GM19351 (cell line): ENCODE measurements at regions not wholly inside any gene's neighbourhood (a gene's known extent, or its start where the extent isn't known, plus 50 kb on each side); places are given as distances from the start of the nearest gene placed in this dataset.

Experiments
- ATAC-seq: cut with Tn5 transposase; IDR thresholded peaks from one replicate; pipeline ENCODE4 v1.9.1; 2021; ENCODE audit warnings: mild to moderate bottlenecking, moderate library complexity; ENCODE audit not compliant: unreplicated experiment

DNA sequence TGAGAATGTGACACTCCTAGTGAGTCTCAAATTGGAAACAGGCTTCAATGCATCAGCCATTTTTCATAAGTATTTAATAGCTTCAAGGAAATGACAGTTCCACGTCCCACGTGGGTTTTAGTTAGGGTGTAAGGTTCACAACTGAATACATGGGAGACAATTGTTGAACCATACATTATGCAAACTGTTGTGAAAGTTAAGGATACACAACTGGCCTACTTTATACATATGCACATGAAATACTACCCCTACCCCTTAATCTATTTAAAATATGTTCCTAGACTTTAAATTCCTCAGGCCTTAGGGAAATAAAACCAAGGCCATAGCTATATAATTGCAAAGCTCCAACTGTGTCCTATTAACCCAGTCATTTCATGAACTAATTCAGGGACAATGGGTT lies 436.1 kb downstream of the BTBD3 start:
- ATAC-seq, result no peak

DNA sequence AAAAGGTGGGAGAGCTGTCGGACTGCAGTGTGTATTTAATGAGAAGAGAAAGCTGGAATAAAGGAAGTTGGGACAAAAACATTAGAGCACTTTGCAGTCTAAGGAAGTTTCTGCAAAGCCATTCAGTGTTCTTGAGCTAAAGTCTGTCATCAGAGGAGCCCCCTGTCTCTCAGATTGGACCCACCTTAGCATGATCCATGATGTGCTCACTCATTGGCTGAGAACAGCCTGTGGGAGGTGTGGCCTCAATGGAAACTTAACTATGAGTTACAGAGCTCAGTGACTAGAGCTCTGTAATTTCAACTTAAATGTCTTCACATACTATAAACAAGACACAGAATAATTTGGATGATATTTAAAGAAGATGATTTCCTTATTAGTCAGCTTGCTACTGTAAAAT lies 437.0 kb downstream of the BTBD3 start:
- no peak for ATAC-seq

GRCh38 chr20:12355185-12355584 lies 437.5 kb downstream of the BTBD3 start:
- ATAC-seq, result no peak

DNA sequence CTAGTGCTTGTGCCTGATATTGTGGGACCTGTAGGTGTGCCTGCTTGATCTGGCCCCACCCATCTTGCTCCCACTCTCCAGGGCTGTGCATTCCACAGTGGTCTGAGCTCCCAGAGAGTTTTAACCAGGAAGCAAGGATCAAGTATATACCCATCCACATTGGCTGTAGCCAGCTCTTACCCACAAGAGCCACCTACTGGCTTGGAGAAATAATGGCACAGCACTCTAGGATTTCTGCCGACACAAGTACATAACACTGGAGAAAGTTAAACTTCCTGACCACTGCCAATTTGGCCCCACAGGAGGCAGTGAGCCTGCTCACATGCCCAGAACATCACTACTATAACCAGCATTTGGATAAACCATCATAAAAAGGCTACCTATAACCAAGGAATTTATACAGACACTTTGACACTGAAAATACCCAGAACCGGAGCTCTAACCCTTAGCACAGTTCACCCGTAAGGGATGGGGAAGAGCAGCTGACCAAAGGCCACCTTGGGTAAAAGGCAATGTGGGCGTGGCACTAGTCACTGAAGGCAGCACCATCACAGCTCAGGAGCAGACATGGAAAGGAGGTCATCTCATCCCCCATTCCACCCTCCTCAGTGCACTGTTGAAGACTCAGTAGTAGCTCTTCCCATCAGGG lies 440.4 kb downstream of the BTBD3 start:
- no peak for ATAC-seq

DNA sequence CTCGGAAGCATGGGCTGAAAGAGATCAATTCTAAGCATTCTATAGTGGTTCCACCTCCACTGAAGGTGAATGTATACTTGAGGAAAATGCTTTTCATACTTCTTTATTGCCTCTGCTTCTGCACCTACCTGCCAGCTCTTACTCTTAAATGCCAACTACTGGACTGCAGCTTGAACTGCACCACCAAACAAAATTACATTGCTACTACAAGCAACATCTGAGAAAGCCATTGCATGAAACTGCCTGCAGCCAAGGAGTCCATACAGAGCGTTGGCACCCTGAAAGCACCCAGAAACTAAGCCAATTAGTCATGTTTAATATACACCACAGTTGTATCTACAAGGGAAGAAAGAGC lies 440.9 kb downstream of the BTBD3 start:
- ATAC-seq, result no peak

- ATAC-seq, result no peak
These were observed 454.3 kb downstream of the BTBD3 start for GRCh38 chr20:12371990-12372389.

- no peak for ATAC-seq
These were observed 454.9 kb downstream of the BTBD3 start for GRCh38 chr20:12372557-12372956.

DNA sequence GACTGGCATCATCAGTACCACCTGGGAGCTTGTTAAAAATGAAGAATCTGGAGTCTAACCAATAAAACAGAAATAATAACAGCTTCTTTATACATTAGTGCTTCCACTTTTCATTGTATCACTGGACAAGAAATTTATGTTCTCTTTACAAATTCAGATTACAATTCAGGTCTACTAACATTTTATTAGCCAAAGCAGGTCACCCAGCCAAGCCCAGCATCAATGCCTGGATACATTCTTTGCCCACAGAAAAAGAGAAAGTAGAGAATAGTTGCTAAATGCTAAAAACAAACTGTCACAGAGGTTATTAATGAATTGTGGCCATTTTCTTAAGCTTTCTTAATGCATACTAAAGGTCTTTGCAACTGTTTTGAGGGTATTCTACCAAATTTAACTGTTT lies 458.3 kb downstream of the BTBD3 start:
- no peak for ATAC-seq

- no peak for ATAC-seq
These were observed 466.1 kb downstream of the BTBD3 start for GRCh38 chr20:12383821-12384220.

- no peak for ATAC-seq
These were observed 469.1 kb downstream of the BTBD3 start for GRCh38 chr20:12386821-12387220.

GRCh38 chr20:12391099-12391498 lies 473.4 kb downstream of the BTBD3 start:
- no peak for ATAC-seq

DNA sequence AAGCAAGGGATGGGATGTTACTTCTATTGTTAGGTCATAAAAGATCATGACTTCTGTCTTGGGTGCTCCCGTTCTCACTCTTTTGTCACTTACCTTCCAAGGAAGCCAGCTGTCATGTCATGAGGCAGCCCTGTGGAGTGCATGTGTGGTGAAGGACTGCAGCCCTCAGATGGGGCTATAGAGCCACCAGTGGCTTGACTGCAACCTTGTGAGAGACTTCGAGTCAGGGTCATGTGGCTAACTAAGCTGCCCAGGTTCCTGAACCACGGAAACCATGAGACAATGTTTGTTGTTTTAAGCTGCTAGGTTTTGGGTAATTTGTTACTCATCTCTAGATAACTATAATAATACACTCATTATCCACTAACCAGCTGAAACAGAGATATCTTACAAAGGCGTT lies 477.1 kb downstream of the BTBD3 start:
- no peak for ATAC-seq

- no peak for ATAC-seq
These were observed 477.7 kb downstream of the BTBD3 start for GRCh38 chr20:12395353-12395752.

DNA sequence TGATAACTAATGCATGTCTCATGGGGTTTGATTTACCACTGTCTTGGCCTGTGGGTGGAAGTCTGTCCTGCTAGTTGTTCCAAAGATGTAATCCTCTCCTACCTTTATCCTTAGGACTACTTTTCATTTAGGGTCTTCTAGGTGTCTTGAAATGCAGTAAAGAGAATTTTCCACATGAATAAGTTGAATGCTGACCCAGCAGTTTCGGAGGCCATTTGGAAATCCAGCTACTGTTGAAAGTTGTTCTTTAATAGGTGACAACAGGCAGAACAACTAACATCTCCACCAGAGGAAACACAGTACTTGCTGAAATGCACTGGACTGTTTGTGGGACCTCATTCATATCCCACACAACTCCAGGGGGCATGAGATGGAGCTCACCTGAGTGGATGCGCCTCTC lies 478.1 kb downstream of the BTBD3 start:
- ATAC-seq, result no peak

DNA sequence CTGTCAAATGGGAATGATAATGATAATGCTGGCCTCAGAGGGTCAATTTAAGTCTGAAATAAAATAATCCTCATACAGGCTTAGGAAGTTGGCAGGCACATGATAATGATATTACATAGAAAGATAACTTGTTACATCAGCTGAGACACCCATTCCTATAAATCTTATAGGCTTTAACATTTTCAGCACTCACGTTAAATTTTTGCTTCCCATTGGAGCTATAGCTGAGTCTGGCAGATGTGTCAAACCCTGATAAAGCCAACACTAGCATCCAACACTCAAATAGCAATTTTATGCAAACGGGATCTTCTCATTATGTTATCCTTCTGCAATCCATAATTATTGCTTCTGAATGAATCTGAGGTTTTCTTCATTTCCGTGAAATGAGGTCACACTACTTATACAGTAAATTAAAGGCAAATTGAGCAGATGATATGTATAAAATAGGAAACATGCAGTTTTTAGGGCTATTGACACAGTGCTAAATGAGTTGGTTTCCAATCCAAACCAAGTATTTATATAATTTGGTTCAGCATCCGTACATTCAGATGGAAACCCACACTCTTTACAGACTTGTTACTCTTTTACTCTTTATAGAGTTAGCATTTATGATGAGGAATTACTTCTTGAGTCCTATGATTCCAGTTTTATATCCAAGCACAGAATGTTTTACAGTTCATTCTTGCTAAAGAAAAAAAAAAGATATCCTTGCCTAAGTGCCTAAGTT lies 481.6 kb downstream of the BTBD3 start:
- no peak for ATAC-seq

DNA sequence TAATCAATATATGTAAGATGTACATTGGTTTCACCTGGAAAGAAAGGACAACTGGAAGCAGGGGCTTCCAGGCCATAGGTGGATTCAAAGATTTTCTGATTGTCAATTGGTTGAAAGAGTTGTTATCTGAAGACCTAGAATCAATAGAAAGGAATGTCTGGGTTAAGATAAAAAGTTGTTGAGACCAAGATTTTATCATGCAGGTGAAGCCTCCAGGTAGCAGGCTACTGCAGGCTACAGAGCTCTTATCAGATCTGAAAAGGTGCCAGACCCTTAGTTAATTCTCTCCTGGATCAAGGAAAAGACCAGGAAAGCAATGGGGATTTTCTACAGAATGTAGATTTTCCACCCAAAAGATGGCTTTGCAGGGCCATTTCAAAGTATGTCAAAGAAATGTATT lies 487.2 kb downstream of the BTBD3 start:
- ATAC-seq, result no peak

DNA sequence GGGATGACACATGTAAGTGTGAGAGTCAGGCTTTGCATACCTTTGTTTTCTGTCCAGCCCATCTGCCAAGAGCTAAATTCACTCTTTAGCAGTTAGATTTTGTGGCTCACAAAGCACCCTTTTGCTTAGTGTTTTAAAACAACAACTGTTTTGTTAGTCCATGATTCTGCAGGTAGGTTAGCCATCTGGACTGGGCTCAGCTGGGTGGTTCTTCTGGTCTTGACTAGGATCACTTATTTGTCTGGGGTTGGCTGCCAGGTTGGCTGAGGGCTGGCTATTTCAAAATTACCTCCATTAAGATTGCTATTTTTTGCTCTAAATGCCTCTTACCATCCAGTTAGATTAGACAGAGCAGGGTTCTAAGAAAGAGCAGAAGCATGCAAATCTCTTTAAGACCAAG lies 489.3 kb downstream of the BTBD3 start:
- ATAC-seq, result no peak

DNA sequence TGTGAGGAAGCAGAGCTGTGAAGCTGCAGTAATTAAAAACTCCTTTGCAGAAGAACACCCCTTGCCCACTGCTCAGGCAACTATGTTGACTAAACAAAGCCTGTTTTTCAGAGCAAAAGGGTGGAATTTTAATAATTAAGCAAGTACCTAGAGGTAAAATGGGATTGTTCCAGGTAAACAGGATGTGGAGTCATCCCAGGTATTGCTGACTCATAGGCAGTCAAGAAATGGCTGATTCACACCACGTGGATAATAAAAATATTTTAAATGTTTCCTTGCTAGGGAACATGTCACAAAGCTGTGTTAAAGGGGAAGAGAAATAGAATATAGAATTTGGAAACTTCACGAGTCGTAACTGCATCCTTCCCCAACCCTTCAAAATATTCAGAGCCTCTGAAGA lies 491.8 kb downstream of the BTBD3 start:
- no peak for ATAC-seq

DNA sequence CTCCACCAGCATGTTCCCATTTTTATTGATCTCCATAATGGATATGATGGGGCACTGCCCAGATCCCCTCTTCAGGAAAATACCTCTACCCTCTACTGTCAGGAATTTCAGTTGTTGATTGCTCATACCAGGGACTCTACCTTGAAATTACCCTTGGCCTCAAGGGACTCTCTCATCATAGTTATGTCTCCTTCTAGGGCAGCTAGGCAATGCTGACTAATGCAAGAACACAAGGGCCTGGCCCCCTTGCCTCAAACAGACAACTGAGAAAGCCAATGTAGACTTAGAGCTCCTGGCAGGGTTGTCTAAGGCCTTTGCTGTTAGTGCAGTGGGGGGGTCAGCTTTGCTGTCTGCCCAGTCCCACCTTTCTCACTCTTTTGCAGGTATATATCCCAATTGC lies 493.1 kb downstream of the BTBD3 start:
- ATAC-seq, result no peak

- ATAC-seq, result no peak
These were observed 493.7 kb downstream of the BTBD3 start for GRCh38 chr20:12411246-12411940.

- no peak for ATAC-seq
These were observed 495.4 kb downstream of the BTBD3 start for GRCh38 chr20:12413116-12413515.
